ENCODE measurements at regions not wholly inside any gene's neighbourhood (a gene's known extent, or its start where the extent isn't known, plus 50 kb on each side); places are given as distances from the start of the nearest gene placed in this dataset.

DNA sequence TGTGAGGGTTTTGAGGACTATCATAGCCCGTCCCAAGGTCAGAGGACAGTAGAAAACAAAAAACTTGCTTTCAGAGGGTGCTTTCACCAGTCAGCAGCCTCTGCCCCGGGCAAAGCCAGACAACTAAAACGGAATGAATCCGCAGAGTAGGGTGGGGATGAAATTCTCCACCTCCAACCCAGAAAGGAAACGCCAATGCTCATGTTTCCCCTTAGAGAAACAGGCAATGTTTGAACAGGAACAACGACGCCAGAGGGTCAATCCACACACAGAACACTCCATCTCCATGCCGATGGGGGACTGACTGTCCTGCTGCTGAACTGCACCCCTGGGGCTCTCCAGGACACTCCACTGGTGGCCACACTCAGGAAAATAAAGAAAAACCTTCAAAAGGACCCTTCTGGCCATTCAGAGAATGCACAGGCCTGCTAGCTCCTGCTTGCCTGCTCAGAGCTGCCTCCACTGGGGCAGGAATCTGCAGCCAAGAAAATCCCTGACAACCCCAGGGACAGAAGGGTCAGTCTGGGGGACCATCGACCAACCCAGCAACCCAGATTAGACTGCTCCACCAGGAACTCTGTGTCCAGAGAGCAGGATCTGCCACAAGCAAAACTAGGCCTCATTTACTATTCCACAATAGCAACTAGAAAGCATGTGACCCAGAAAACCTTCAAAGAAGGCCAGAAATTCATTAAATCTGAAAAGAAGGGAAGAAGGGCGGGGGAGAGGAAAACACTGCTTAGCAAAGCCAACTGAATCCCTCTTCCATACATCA lies 116.0 kb downstream of the TOMM20 start:
- H3K4me3 ChIP-seq (ENCODE audit: control insufficient read depth, low read depth, low read length): no peak overlapping the region
- no peak for DNase-seq (ENCODE audit: low read depth)
- TF ChIP-seq, protein P1, sequence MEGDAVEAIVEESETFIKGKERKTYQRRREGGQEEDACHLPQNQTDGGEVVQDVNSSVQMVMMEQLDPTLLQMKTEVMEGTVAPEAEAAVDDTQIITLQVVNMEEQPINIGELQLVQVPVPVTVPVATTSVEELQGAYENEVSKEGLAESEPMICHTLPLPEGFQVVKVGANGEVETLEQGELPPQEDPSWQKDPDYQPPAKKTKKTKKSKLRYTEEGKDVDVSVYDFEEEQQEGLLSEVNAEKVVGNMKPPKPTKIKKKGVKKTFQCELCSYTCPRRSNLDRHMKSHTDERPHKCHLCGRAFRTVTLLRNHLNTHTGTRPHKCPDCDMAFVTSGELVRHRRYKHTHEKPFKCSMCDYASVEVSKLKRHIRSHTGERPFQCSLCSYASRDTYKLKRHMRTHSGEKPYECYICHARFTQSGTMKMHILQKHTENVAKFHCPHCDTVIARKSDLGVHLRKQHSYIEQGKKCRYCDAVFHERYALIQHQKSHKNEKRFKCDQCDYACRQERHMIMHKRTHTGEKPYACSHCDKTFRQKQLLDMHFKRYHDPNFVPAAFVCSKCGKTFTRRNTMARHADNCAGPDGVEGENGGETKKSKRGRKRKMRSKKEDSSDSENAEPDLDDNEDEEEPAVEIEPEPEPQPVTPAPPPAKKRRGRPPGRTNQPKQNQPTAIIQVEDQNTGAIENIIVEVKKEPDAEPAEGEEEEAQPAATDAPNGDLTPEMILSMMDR (IDR thresholded peaks at IDR 0.05; ENCODE audit: control insufficient read depth, insufficient read depth, low read depth, low read length, missing control alignments): no peak

DNA sequence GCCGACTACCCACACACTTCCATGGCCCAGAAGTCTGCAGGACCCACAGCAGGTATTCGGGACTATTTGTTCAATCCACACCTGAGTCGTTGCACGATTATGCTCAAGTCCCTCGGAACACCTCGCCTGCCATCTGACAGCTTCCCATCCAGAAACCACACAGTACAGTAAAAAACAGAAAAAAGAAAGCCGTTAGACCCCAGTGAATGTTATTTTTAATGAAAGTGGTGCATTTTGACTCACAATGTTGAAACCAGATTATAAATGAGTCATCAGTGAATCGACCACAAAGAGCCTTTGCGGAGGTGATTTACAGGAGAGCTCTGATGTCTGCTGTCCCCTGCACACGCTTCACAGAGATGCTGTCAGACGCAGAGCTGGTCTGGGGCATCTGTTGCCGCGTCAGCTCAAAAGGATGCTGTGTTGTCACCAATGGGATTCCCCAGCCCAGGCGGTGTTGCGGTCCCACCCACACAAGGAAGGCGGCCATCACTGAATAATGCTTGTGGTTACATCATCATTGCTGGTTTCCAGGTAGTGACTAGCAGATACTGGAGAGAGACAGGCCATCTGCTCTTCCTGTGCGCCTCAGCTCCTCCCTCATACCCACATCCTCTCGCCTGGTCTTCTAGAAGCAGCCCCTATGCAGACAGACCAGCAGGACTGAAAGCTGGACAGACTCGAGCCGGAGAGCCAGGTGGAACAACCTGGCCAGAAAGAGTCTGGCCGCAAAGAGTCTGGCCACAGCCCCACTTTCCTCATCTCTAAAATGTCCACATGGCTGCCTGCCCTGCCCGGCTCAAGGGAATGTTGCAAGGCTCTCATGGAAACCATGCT lies 116.8 kb downstream of the TOMM20 start:
- H3K4me3 ChIP-seq (ENCODE audit: control insufficient read depth, low read depth, low read length): no peak overlapping the region
- DNase-seq (ENCODE audit: low read depth): peak; percentile 99
- TF ChIP-seq, protein P1 (IDR thresholded peaks at IDR 0.05; ENCODE audit: control insufficient read depth, insufficient read depth, low read depth, low read length, missing control alignments): no peak

- TF ChIP-seq, protein P1 (IDR thresholded peaks at IDR 0.05; ENCODE audit: control insufficient read depth, insufficient read depth, low read depth, low read length, missing control alignments): no peak
- H3K4me3 ChIP-seq (ENCODE audit: control insufficient read depth, low read depth, low read length): no peak overlapping the region
- no peak for DNase-seq (ENCODE audit: low read depth)
Measured at GRCh38 chr1:235011064-235011598, 117.5 kb downstream of the TOMM20 start.

DNA sequence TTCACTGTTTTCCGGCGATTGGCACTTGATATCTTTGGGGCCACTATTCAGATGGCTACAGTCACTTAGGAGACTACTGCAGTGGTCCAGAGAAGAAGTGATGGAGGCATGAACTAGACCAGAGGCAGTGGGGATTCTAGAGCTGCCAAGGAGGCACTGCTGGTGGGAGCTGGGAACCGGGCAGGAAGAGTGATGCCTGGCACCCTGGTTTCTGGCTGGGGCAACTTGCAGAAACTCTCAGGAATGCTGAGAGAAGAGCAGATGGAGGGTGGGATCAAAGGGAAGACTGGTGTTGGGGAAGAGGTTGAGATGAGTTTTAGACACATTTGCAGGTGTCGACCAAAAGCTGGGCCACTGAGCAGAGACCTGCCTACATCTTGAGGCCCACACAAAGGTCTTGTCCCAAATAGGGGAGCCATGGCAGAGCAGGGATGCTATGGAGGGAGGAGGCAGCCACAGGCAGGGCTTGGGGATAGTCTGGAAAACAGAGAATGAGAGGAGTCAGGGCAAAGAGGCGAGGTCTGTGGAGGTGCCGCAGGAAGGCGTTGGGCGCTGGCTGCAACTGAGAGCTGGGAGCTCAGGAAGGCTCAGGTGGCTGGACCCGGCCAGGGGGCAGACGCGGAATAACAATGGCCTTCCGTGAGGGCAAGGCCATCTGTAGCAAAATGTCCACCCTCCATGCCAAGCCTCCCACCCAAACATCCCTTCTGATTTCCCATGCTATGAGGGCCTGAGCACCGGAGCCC lies 118.9 kb downstream of the TOMM20 start:
- no peak for DNase-seq (ENCODE audit: low read depth)
- H3K4me3 ChIP-seq (ENCODE audit: control insufficient read depth, low read depth, low read length): no peak overlapping the region
- TF ChIP-seq, protein P1 (IDR thresholded peaks at IDR 0.05; ENCODE audit: control insufficient read depth, insufficient read depth, low read depth, low read length, missing control alignments): no peak

GRCh38 chr1:235009074-235009473 lies 119.6 kb downstream of the TOMM20 start:
- no peak overlapping the region for H3K4me3 ChIP-seq (ENCODE audit: control insufficient read depth, low read depth, low read length)
- TF ChIP-seq, protein P1 (IDR thresholded peaks at IDR 0.05; ENCODE audit: control insufficient read depth, insufficient read depth, low read depth, low read length, missing control alignments): no peak
- DNase-seq (ENCODE audit: low read depth): no peak

DNA sequence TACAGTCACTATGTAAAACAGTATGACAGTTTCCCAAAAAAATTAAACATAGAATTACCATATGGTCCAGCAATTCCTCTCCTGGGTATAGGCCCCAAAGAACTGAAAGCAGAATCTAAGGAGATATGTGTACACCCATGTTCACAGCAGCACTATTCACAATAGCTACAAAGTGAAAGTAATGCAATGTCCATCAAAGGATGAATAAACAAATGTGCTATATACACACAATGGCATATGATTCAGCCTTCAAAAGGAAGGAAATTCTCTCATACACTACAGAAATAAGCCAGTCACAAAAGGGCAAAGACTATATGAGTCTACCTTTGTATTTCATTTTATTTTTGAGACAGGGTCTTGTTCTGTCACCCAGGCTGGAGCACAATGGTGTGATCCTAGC lies 120.4 kb downstream of the TOMM20 start:
- no peak for DNase-seq (ENCODE audit: low read depth)
- TF ChIP-seq, protein P1 (IDR thresholded peaks at IDR 0.05; ENCODE audit: control insufficient read depth, insufficient read depth, low read depth, low read length, missing control alignments): no peak
- H3K4me3 ChIP-seq (ENCODE audit: control insufficient read depth, low read depth, low read length): no peak overlapping the region
